ENCODE measurements at regions not wholly inside any gene's neighbourhood (a gene's known extent, or its start where the extent isn't known, plus 50 kb on each side); places are given as distances from the start of the nearest gene placed in this dataset.

- Histone ChIP-seq H3K27me3 (ENCODE audit: insufficient read depth, low read length, poor library complexity) (peaks cover 8% of the 10 kb centered on the region), H2AFZ (ENCODE audit: low read depth, low read length) (no peak overlapping the region), H3K4me2 (ENCODE audit: insufficient read depth, low read length) (no peak overlapping the region), H3K27ac (ENCODE audit: low read length) (no peak overlapping the region), H3K4me1 (ENCODE audit: insufficient read depth, low read length) (no peaks in the 10 kb centered on the region), H3K4me3 (ENCODE audit: low read depth in 1 of 2, low read length in 2 of 2) (no peak overlapping the region), H4K20me1 (ENCODE audit: insufficient read depth, low read length) (no peaks in the 10 kb centered on the region), H3K36me3 (ENCODE audit: insufficient read depth, low read length) (no peaks in the 10 kb centered on the region), H3K9me3 (ENCODE audit: insufficient read depth, low read length, severe bottlenecking) (no peaks in the 10 kb centered on the region), H3K9ac (ENCODE audit: low read depth, low read length) (no peak overlapping the region), H3K79me2 (ENCODE audit: insufficient read depth, low read length) (no peaks in the 10 kb centered on the region)
- ATAC-seq (ENCODE audit: insufficient read depth, low read depth): no peak
- DNase-seq: no peak
- no peak for TF ChIP-seq EZH2 (IDR thresholded peaks at IDR 0.05; ENCODE audit: borderline replicate concordance, low read depth, low read length, severe bottlenecking)
- no peak for TF ChIP-seq CTCF (IDR thresholded peaks at IDR 0.05; ENCODE audit: borderline replicate concordance, extremely low read depth, low read length, poor library complexity, severe bottlenecking)
Measured at GRCh38 chr15:94704946-94705345, 473.6 kb downstream of the MCTP2 start.

- no peaks in the 10 kb centered on the region for H3K36me3 ChIP-seq (ENCODE audit: insufficient read depth, low read length)
- no peak overlapping the region for H3K4me3 ChIP-seq (ENCODE audit: low read depth in 1 of 2, low read length in 2 of 2)
- no peak for DNase-seq
- H4K20me1 ChIP-seq (ENCODE audit: insufficient read depth, low read length): no peaks in the 10 kb centered on the region
- TF ChIP-seq CTCF (IDR thresholded peaks at IDR 0.05; ENCODE audit: borderline replicate concordance, extremely low read depth, low read length, poor library complexity, severe bottlenecking): no peak
- TF ChIP-seq EZH2 (IDR thresholded peaks at IDR 0.05; ENCODE audit: borderline replicate concordance, low read depth, low read length, severe bottlenecking): no peak
- peaks cover 4% of the 10 kb centered on the region for H3K27me3 ChIP-seq (ENCODE audit: insufficient read depth, low read length, poor library complexity)
- H3K27ac ChIP-seq (ENCODE audit: low read length): no peak overlapping the region
- H2AFZ ChIP-seq (ENCODE audit: low read depth, low read length): no peak overlapping the region
- ATAC-seq (ENCODE audit: insufficient read depth, low read depth): no peak
- no peak overlapping the region for H3K4me2 ChIP-seq (ENCODE audit: insufficient read depth, low read length)
- no peaks in the 10 kb centered on the region for H3K4me1 ChIP-seq (ENCODE audit: insufficient read depth, low read length)
- H3K79me2 ChIP-seq (ENCODE audit: insufficient read depth, low read length): no peaks in the 10 kb centered on the region
- no peaks in the 10 kb centered on the region for H3K9me3 ChIP-seq (ENCODE audit: insufficient read depth, low read length, severe bottlenecking)
- no peak overlapping the region for H3K9ac ChIP-seq (ENCODE audit: low read depth, low read length)
Measured at GRCh38 chr15:94709319-94709718, 478.0 kb downstream of the MCTP2 start.

GRCh38 chr15:94722024-94722636, 490.8 kb downstream of the MCTP2 start:
- DNase-seq (no peak), ATAC-seq (ENCODE audit: insufficient read depth, low read depth) (no peak)
- H4K20me1 ChIP-seq (ENCODE audit: insufficient read depth, low read length): no peaks in the 10 kb centered on the region
- H3K27me3 ChIP-seq (ENCODE audit: insufficient read depth, low read length, poor library complexity): peaks cover 9% of the 10 kb centered on the region
- H3K4me3 ChIP-seq (ENCODE audit: low read depth in 1 of 2, low read length in 2 of 2): no peak overlapping the region
- H3K36me3 ChIP-seq (ENCODE audit: insufficient read depth, low read length): no peaks in the 10 kb centered on the region
- H3K79me2 ChIP-seq (ENCODE audit: insufficient read depth, low read length): no peaks in the 10 kb centered on the region
- TF ChIP-seq EZH2 (IDR thresholded peaks at IDR 0.05; ENCODE audit: borderline replicate concordance, low read depth, low read length, severe bottlenecking) (no peak), CTCF (IDR thresholded peaks at IDR 0.05; ENCODE audit: borderline replicate concordance, extremely low read depth, low read length, poor library complexity, severe bottlenecking) (no peak)
- H3K27ac ChIP-seq (ENCODE audit: low read length): no peak overlapping the region
- no peak overlapping the region for H3K4me2 ChIP-seq (ENCODE audit: insufficient read depth, low read length)
- no peaks in the 10 kb centered on the region for H3K4me1 ChIP-seq (ENCODE audit: insufficient read depth, low read length)
- H3K9ac ChIP-seq (ENCODE audit: low read depth, low read length): no peak overlapping the region
- no peak overlapping the region for H2AFZ ChIP-seq (ENCODE audit: low read depth, low read length)
- no peaks in the 10 kb centered on the region for H3K9me3 ChIP-seq (ENCODE audit: insufficient read depth, low read length, severe bottlenecking)
